Endodermal cell (in vitro differentiated cells): ENCODE measurements at regions not wholly inside any gene's neighbourhood (a gene's known extent, or its start where the extent isn't known, plus 50 kb on each side); places are given as distances from the start of the nearest gene placed in this dataset.

Experiments used
- DNase-seq: peaks from one replicate; pipeline ENCODE4 v3.0.0-alpha.2; 2017
- H3K27ac ChIP-seq: 2 replicates; pipeline ENCODE4 v1.5.1; 2013; ENCODE audit warnings: mild to moderate bottlenecking, low read depth, low read length, moderate library complexity
- H3K27me3 ChIP-seq: 2 replicates; pipeline ENCODE4 v1.6.1; 2013; ENCODE audit warnings: mild to moderate bottlenecking, low read length, moderate library complexity; ENCODE audit not compliant: insufficient read depth, control insufficient read depth, poor library complexity, severe bottlenecking
- H3K36me3 ChIP-seq: 2 replicates; pipeline ENCODE4 v1.7.0; 2013; ENCODE audit warnings: mild to moderate bottlenecking, low read length, moderate library complexity; ENCODE audit not compliant: control insufficient read depth, insufficient read depth
- H3K4me1 ChIP-seq: one replicate; pipeline ENCODE4 v1.7.0; 2013; ENCODE audit warnings: low read length; ENCODE audit not compliant: control insufficient read depth, insufficient read depth
- H3K4me3 ChIP-seq: 2 replicates; pipeline ENCODE4 v1.5.1; 2013; ENCODE audit warnings: mild to moderate bottlenecking, low read length, moderate library complexity
- H3K9ac ChIP-seq: 2 replicates; pipeline ENCODE4 v1.6.1; 2013; ENCODE audit warnings: mild to moderate bottlenecking, low read length, moderate library complexity; ENCODE audit not compliant: poor library complexity, severe bottlenecking; ENCODE audit errors: extremely low read depth
- H3K9me3 ChIP-seq: 2 replicates; pipeline ENCODE4 v1.6.1; 2013; ENCODE audit warnings: mild to moderate bottlenecking, low read length, moderate library complexity; ENCODE audit not compliant: control insufficient read depth
- H3K27ac Mint-ChIP-seq: 2 replicates; pipeline ENCODE4 v1.8.0; 2020; ENCODE audit warnings: mixed read lengths
- H3K27me3 Mint-ChIP-seq: 2 replicates; pipeline ENCODE4 v1.8.0; 2021; ENCODE audit warnings: mild to moderate bottlenecking, mixed read lengths; ENCODE audit not compliant: insufficient read depth
- H3K36me3 Mint-ChIP-seq: 2 replicates; pipeline ENCODE4 v1.8.0; 2020; ENCODE audit warnings: low read depth, mixed read lengths
- H3K4me1 Mint-ChIP-seq: 2 replicates; pipeline ENCODE4 v1.8.0; 2020; ENCODE audit warnings: mixed read lengths
- H3K4me3 Mint-ChIP-seq: 2 replicates; pipeline ENCODE4 v1.8.0; 2020; ENCODE audit warnings: mild to moderate bottlenecking, moderate library complexity, mixed read lengths
- H3K9me3 Mint-ChIP-seq: 2 replicates; pipeline ENCODE4 v1.8.0; 2020; ENCODE audit warnings: mild to moderate bottlenecking, mixed read lengths
- CTCF ChIP-seq: fragments of 200-600 bp; sonication (generic); conservative IDR thresholded peaks from 2 replicates; pipeline ENCODE4 v1.5.0; 2021; ENCODE audit warnings: antibody characterized with exemption, mild to moderate bottlenecking
- WGBS, 2 experiments: methylation state at CpG; one replicate each; pipeline versions ENCODE4 v1.1.5 to v1.1.7; 2013; ENCODE audit warnings: missing lambda C conversion rate in 2 of 2, mixed read lengths in 1 of 2; ENCODE audit not compliant: insufficient coverage in 1 of 2, insufficient read length in 1 of 2; 5-methylcytosine and 5-hydroxymethylcytosine counted together

GRCh38 chr11:97890466-97890865 lies 1130.3 kb upstream of the CNTN5 start:
- Histone ChIP-seq H3K27me3 (no peaks in the 10 kb centered on the region), H3K36me3 (no peaks in the 10 kb centered on the region), H3K9me3 (no peaks in the 10 kb centered on the region), H3K27ac (no peak overlapping the region), H3K9ac (no peak overlapping the region), H3K4me1 (no peaks in the 10 kb centered on the region), H3K4me3 (no peak overlapping the region)
- H3K9me3 Mint-ChIP-seq, result peaks cover 2% of the 10 kb centered on the region
- H3K4me1 Mint-ChIP-seq, result no peaks in the 10 kb centered on the region
- DNase-seq, result no peak
- H3K36me3 Mint-ChIP-seq, result no peaks in the 10 kb centered on the region
- H3K27ac Mint-ChIP-seq, result no peak overlapping the region
- H3K4me3 Mint-ChIP-seq, result no peak overlapping the region
- no peaks in the 10 kb centered on the region for H3K27me3 Mint-ChIP-seq
- 78 to 100% methylated on average over 1 of the region's 1 CpG for WGBS, 2 experiments
- no peak for TF ChIP-seq CTCF

- Mint-ChIP-seq H3K36me3 (no peaks in the 10 kb centered on the region), H3K4me1 (no peaks in the 10 kb centered on the region), H3K4me3 (no peak overlapping the region), H3K27ac (no peak overlapping the region), H3K27me3 (no peaks in the 10 kb centered on the region), H3K9me3 (peaks cover 2% of the 10 kb centered on the region)
- Histone ChIP-seq H3K9ac (no peak overlapping the region), H3K36me3 (no peaks in the 10 kb centered on the region), H3K27ac (no peak overlapping the region), H3K4me3 (no peak overlapping the region), H3K9me3 (no peaks in the 10 kb centered on the region), H3K27me3 (no peaks in the 10 kb centered on the region), H3K4me1 (no peaks in the 10 kb centered on the region)
- 94% methylated on average over 2 of the region's 2 CpGs; no CpG with 5 or more reads in 1 of the 2 experiments for WGBS, 2 experiments
- DNase-seq, result no peak
- TF ChIP-seq CTCF, result no peak
Measured at GRCh38 chr11:97893612-97894011, 1127.1 kb upstream of the CNTN5 start.

- H3K9me3 ChIP-seq, result no peaks in the 10 kb centered on the region
- TF ChIP-seq CTCF, result no peak
- H3K27ac ChIP-seq, result no peak overlapping the region
- no peak overlapping the region for H3K4me3 ChIP-seq
- Mint-ChIP-seq H3K27ac (no peak overlapping the region), H3K27me3 (no peaks in the 10 kb centered on the region), H3K36me3 (no peaks in the 10 kb centered on the region), H3K9me3 (peaks cover 2% of the 10 kb centered on the region), H3K4me3 (no peak overlapping the region), H3K4me1 (no peaks in the 10 kb centered on the region)
- H3K9ac ChIP-seq, result no peak overlapping the region
- DNase-seq, result no peak
- WGBS, 2 experiments, result 89% methylated on average over 1 of the region's 2 CpGs; no CpG with 5 or more reads in 1 of the 2 experiments
- H3K27me3 ChIP-seq, result no peaks in the 10 kb centered on the region
- no peaks in the 10 kb centered on the region for H3K4me1 ChIP-seq
- H3K36me3 ChIP-seq, result no peaks in the 10 kb centered on the region
Measured at GRCh38 chr11:97894978-97895377, 1125.8 kb upstream of the CNTN5 start.
